ENCODE measurements at regions not wholly inside any gene's neighbourhood (a gene's known extent, or its start where the extent isn't known, plus 50 kb on each side); places are given as distances from the start of the nearest gene placed in this dataset.

- TF ChIP-seq, protein P1, sequence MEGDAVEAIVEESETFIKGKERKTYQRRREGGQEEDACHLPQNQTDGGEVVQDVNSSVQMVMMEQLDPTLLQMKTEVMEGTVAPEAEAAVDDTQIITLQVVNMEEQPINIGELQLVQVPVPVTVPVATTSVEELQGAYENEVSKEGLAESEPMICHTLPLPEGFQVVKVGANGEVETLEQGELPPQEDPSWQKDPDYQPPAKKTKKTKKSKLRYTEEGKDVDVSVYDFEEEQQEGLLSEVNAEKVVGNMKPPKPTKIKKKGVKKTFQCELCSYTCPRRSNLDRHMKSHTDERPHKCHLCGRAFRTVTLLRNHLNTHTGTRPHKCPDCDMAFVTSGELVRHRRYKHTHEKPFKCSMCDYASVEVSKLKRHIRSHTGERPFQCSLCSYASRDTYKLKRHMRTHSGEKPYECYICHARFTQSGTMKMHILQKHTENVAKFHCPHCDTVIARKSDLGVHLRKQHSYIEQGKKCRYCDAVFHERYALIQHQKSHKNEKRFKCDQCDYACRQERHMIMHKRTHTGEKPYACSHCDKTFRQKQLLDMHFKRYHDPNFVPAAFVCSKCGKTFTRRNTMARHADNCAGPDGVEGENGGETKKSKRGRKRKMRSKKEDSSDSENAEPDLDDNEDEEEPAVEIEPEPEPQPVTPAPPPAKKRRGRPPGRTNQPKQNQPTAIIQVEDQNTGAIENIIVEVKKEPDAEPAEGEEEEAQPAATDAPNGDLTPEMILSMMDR (conservative IDR thresholded peaks at IDR 0.05; ENCODE audit: low read length), result no peak
- TF ChIP-seq EZH2phosphoT487 (IDR thresholded peaks at IDR 0.05; ENCODE audit: borderline replicate concordance, low read depth, low read length), result no peak
Observed at GRCh38 chr2:13137679-13138078, 420.9 kb downstream of the TRIB2 start.
